ENCODE measurements at regions not wholly inside any gene's neighbourhood (a gene's known extent, or its start where the extent isn't known, plus 50 kb on each side); places are given as distances from the start of the nearest gene placed in this dataset.
A peak's percentile ranks its signal among the peaks of the same experiment; 100 is the strongest.

DNA sequence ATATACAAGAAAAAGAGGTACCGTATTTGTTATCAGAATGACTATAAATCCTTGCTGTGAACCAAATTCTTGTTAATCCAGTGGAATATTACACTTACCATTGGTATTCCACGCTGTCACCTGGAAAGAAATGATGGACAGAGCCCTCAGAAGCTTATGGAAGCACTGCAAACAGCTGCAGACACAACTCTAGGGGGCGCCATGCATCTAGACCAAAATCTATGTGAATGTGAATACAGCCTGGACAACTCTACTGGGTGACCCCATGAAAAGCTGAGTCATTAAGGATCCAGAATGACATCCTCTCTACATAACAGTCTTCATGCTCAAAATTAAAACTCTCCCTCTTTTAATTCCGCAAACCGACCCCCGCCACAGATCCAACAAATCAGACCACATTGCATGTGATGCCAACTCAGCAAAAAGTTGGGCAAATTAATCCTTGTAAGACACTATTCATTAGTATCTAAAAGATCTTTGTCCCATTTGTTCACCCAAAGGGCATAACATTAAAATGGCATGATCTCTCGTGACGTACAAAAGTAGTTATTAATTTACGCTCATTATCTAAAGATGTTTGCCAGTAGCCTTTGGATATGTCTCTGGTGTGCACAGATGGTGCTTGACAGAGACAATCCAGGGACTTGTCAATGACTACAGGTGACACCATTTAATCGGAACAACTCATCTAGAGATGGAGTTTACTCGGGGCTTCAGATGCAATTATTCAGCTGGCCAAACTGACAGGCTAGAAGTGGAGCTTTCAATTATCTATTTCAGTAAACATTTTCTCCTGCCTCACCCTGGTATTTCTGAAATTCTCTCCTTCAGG, 552.7 kb upstream of the PSMD7 start:
- TF ChIP-seq, protein P1, sequence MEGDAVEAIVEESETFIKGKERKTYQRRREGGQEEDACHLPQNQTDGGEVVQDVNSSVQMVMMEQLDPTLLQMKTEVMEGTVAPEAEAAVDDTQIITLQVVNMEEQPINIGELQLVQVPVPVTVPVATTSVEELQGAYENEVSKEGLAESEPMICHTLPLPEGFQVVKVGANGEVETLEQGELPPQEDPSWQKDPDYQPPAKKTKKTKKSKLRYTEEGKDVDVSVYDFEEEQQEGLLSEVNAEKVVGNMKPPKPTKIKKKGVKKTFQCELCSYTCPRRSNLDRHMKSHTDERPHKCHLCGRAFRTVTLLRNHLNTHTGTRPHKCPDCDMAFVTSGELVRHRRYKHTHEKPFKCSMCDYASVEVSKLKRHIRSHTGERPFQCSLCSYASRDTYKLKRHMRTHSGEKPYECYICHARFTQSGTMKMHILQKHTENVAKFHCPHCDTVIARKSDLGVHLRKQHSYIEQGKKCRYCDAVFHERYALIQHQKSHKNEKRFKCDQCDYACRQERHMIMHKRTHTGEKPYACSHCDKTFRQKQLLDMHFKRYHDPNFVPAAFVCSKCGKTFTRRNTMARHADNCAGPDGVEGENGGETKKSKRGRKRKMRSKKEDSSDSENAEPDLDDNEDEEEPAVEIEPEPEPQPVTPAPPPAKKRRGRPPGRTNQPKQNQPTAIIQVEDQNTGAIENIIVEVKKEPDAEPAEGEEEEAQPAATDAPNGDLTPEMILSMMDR (conservative IDR thresholded peaks at IDR 0.05): peak; percentile 32
- no peak for TF ChIP-seq ZFX (IDR thresholded peaks at IDR 0.05)

Data from C4-2B (cell line).